Keratinocyte (primary cell): ENCODE measurements at regions not wholly inside any gene's neighbourhood (a gene's known extent, or its start where the extent isn't known, plus 50 kb on each side); places are given as distances from the start of the nearest gene placed in this dataset.

Experiments
- DNase-seq: peaks from one replicate; pipeline ENCODE4 v3.0.0-alpha.2; 2011; ENCODE audit warnings: low read depth, missing footprints, low spot score
- FAIRE-seq: peaks from 2 replicates; lab custom pipeline; 2011; peaks lifted over from hg19 to GRCh38; lab: Jason Lieb, UNC
- H2AFZ ChIP-seq: 2 replicates; pipeline ENCODE4 v1.6.0; 2012; ENCODE audit warnings: low read length, control low read depth, inconsistent platforms; ENCODE audit not compliant: control insufficient read depth
- H3K27ac ChIP-seq: 2 replicates; pipeline ENCODE4 v1.5.1; 2011; ENCODE audit warnings: low read length; ENCODE audit not compliant: control insufficient read depth, insufficient read depth
- H3K27me3 ChIP-seq: 3 replicates; pipeline ENCODE4 v1.6.0; 2011; ENCODE audit warnings: low read length; ENCODE audit not compliant: control insufficient read depth, insufficient read depth; ENCODE audit errors: extremely low read depth
- H3K36me3 ChIP-seq, 2 experiments: 2 replicates in 1 of 2; 3 replicates in 1 of 2; pipeline ENCODE4 v1.5.1; 2011; ENCODE audit warnings: low read length in 2 of 2, mild to moderate bottlenecking in 1 of 2; ENCODE audit not compliant: control insufficient read depth in 2 of 2, insufficient read depth in 2 of 2; ENCODE audit errors: extremely low read depth in 1 of 2
- H3K4me1 ChIP-seq: 3 replicates; pipeline ENCODE4 v1.5.1; 2011; ENCODE audit warnings: low read length; ENCODE audit not compliant: control insufficient read depth, insufficient read depth; ENCODE audit errors: extremely low read depth
- H3K4me2 ChIP-seq: 3 replicates; pipeline ENCODE4 v1.6.0; 2011; ENCODE audit warnings: low read depth, low read length; ENCODE audit not compliant: control insufficient read depth, insufficient read depth; ENCODE audit errors: extremely low read depth
- H3K4me3 ChIP-seq, 3 experiments: fragments of 200-600 bp in 1 of 3; sonication (generic) in 1 of 3; 2 replicates in 2 of 3; 3 replicates in 1 of 3; pipeline ENCODE4 v1.5.1; 2011 to 2016; ENCODE audit warnings: low read length in 3 of 3, mild to moderate bottlenecking in 3 of 3, control low read depth in 2 of 3, inconsistent platforms in 1 of 3, low read depth in 1 of 3, mixed read lengths in 1 of 3, mixed run types in 1 of 3, moderate library complexity in 1 of 3; ENCODE audit not compliant: control insufficient read depth in 2 of 3, insufficient read depth in 2 of 3; ENCODE audit errors: extremely low read depth in 1 of 3
- H3K79me2 ChIP-seq: 2 replicates; pipeline ENCODE4 v1.6.0; 2012; ENCODE audit warnings: low read length; ENCODE audit not compliant: control insufficient read depth, insufficient read depth
- H3K9ac ChIP-seq: 3 replicates; pipeline ENCODE4 v1.6.0; 2011; ENCODE audit warnings: low read length; ENCODE audit not compliant: control insufficient read depth, insufficient read depth; ENCODE audit errors: extremely low read depth
- H3K9me1 ChIP-seq: 3 replicates; pipeline ENCODE4 v1.6.0; 2011; ENCODE audit warnings: low read length; ENCODE audit not compliant: control insufficient read depth, insufficient read depth; ENCODE audit errors: extremely low read depth
- H3K9me3 ChIP-seq: 2 replicates; pipeline ENCODE4 v1.5.1; 2012; ENCODE audit warnings: low read depth, low read length; ENCODE audit not compliant: control insufficient read depth
- H4K20me1 ChIP-seq: 3 replicates; pipeline ENCODE4 v1.6.0; 2011; ENCODE audit warnings: low read length; ENCODE audit not compliant: control insufficient read depth, insufficient read depth; ENCODE audit errors: extremely low read depth
- CTCF ChIP-seq, 3 experiments: IDR thresholded peaks in 1 of 3; conservative IDR thresholded peaks in 1 of 3; optimal IDR thresholded peaks in 1 of 3; 2 replicates in 2 of 3; 3 replicates in 1 of 3; pipeline versions ENCODE3 to v1.5.1; 2011; ENCODE audit warnings: low read length in 3 of 3, mild to moderate bottlenecking in 3 of 3, moderate library complexity in 2 of 3, control low read depth in 1 of 3, inconsistent platforms in 1 of 3; ENCODE audit not compliant: insufficient read depth in 2 of 3; ENCODE audit errors: extremely low read depth in 1 of 3
- EZH2 ChIP-seq: IDR thresholded peaks from one replicate; pipeline ENCODE4 v1.6.1; 2012; ENCODE audit warnings: inconsistent platforms, mild to moderate bottlenecking, low read length, moderate library complexity
- dilution Hi-C: fragments of 300-500 bp; cut with MboI; formaldehyde crosslinking; loops from one replicate; pipeline ENCODE4 v1.7.0; 2020; ENCODE audit warnings: low sequenced_read_pairs; ENCODE audit not compliant: extremely low pct_ligation_motif_present

GRCh38 chr17:72528683-72529082 is 407.9 kb downstream of the SOX9 start:
- TF ChIP-seq EZH2 (no peak), CTCF (optimal IDR thresholded peaks at IDR 0.05 in 1 of 3, IDR thresholded peaks at IDR 0.05 in 1 of 3, conservative IDR thresholded peaks at IDR 0.05 in 1 of 3; ENCODE audit: extremely low read depth in 1 of 3, insufficient read depth in 2 of 3, low read length in 3 of 3) (no peak)
- H3K27me3 ChIP-seq: no peaks in the 10 kb centered on the region
- peaks cover 4% of the 10 kb centered on the region for H3K9me1 ChIP-seq
- no peaks in the 10 kb centered on the region for H3K36me3 ChIP-seq
- H3K9me3 ChIP-seq: no peaks in the 10 kb centered on the region
- H3K9ac ChIP-seq: no peak overlapping the region
- no peaks in the 10 kb centered on the region for H3K4me1 ChIP-seq
- H4K20me1 ChIP-seq: peaks cover 12% of the 10 kb centered on the region
- H3K79me2 ChIP-seq: peaks cover 95% of the 10 kb centered on the region
- no peak overlapping the region for H3K4me3 ChIP-seq
- DNase-seq: no peak
- no peak overlapping the region for H3K4me2 ChIP-seq
- no peak overlapping the region for H3K27ac ChIP-seq
- dilution Hi-C loops: no loop called here
- no peak overlapping the region for H2AFZ ChIP-seq
- FAIRE-seq: no peak

DNA sequence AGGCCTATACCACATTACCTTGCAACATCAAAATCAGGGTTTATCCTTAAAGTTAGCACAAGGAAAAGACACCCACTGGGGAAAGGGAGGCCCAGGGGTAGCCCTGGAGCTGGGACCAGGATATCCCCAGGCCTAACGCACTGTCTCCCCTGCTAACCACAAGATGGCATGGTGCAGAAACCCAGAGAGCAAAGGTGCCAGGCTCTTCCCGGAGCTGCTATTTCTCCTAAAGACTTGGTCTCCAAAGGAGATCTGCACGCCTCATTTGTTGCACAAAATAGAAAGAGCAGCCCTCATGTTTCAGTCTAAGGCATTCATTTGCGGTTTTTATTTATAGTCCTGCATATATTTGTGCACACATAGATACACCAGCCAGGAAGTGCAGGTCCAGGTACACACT is 408.6 kb downstream of the SOX9 start:
- Histone ChIP-seq H3K9me3 (no peaks in the 10 kb centered on the region), H3K4me2 (no peak overlapping the region), H3K9ac (no peak overlapping the region), H3K9me1 (peaks cover 4% of the 10 kb centered on the region), H3K4me1 (no peaks in the 10 kb centered on the region), H3K79me2 (peaks cover 97% of the 10 kb centered on the region), H3K4me3 (no peak overlapping the region), H4K20me1 (peaks cover 12% of the 10 kb centered on the region), H3K36me3 (no peaks in the 10 kb centered on the region), H3K27me3 (no peaks in the 10 kb centered on the region), H2AFZ (no peak overlapping the region), H3K27ac (no peak overlapping the region)
- no peak for DNase-seq
- TF ChIP-seq EZH2 (no peak), CTCF (optimal IDR thresholded peaks at IDR 0.05 in 1 of 3, IDR thresholded peaks at IDR 0.05 in 1 of 3, conservative IDR thresholded peaks at IDR 0.05 in 1 of 3; ENCODE audit: extremely low read depth in 1 of 3, insufficient read depth in 2 of 3, low read length in 3 of 3) (peak in 1 of 3 experiments; percentile 8)
- dilution Hi-C loops: no loop called here
- no peak for FAIRE-seq
